Type B pancreatic cell (in vitro differentiated cells): ENCODE measurements at regions not wholly inside any gene's neighbourhood (a gene's known extent, or its start where the extent isn't known, plus 50 kb on each side); places are given as distances from the start of the nearest gene placed in this dataset.
"Not testable (repeated sequence)": the region's sequence is repeated elsewhere in the genome, so short reads cannot be mapped to it uniquely, and the experiment has no call there.

ENCODE experiments used
- DNase-seq: peaks from one replicate; pipeline ENCODE4 v3.0.0; 2021; ENCODE audit warnings: mixed read lengths; ENCODE audit not compliant: unreplicated experiment; ENCODE audit errors: extremely low spot score
- H3K27ac Mint-ChIP-seq: 2 replicates; pipeline ENCODE4 v1.8.0; 2021; ENCODE audit warnings: mild to moderate bottlenecking, mixed read lengths
- H3K27me3 Mint-ChIP-seq: 2 replicates; pipeline ENCODE4 v1.8.0; 2021; ENCODE audit warnings: mixed read lengths
- H3K36me3 Mint-ChIP-seq: 2 replicates; pipeline ENCODE4 v1.8.0; 2021; ENCODE audit warnings: mixed read lengths
- H3K4me1 Mint-ChIP-seq: one replicate; pipeline ENCODE4 v1.8.0; 2021; ENCODE audit warnings: mixed read lengths; ENCODE audit not compliant: unreplicated experiment
- H3K4me3 Mint-ChIP-seq: 2 replicates; pipeline ENCODE4 v1.8.0; 2021; ENCODE audit warnings: mild to moderate bottlenecking, mixed read lengths
- H3K9me3 Mint-ChIP-seq: 2 replicates; pipeline ENCODE4 v1.8.0; 2021; ENCODE audit warnings: mixed read lengths
- TF ChIP-seq, protein P1 (sequence below): fragments of 200-600 bp; sonication (generic); conservative IDR thresholded peaks from 2 replicates; pipeline ENCODE4 v1.5.0; 2021; ENCODE audit warnings: antibody characterized with exemption, mild to moderate bottlenecking

DNA sequence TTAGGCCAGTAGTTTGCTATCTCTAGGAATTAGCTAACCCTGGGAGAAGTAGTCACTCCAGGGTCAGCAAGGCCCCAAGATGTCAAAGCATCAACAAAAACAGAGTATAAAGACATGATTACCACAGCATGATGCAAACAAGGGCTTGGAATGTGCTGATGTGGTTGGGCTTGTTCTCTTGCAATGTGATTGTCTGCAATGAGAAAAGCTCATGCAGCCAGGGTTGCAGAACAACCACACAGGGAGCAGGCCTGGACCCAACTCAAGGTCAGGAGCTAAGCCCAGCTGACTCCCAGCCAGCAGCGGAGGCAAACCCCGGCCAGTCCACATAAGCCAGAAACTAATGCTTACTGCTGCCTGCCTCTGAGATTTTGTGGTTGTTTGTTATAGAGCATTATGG, 132.4 kb upstream of the ZC3H12C start:
- H3K4me1 Mint-ChIP-seq, result peaks cover 6% of the 10 kb centered on the region
- no peak for DNase-seq
- H3K27me3 Mint-ChIP-seq, result no peaks in the 10 kb centered on the region
- no peaks in the 10 kb centered on the region for H3K36me3 Mint-ChIP-seq
- TF ChIP-seq, protein P1, sequence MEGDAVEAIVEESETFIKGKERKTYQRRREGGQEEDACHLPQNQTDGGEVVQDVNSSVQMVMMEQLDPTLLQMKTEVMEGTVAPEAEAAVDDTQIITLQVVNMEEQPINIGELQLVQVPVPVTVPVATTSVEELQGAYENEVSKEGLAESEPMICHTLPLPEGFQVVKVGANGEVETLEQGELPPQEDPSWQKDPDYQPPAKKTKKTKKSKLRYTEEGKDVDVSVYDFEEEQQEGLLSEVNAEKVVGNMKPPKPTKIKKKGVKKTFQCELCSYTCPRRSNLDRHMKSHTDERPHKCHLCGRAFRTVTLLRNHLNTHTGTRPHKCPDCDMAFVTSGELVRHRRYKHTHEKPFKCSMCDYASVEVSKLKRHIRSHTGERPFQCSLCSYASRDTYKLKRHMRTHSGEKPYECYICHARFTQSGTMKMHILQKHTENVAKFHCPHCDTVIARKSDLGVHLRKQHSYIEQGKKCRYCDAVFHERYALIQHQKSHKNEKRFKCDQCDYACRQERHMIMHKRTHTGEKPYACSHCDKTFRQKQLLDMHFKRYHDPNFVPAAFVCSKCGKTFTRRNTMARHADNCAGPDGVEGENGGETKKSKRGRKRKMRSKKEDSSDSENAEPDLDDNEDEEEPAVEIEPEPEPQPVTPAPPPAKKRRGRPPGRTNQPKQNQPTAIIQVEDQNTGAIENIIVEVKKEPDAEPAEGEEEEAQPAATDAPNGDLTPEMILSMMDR, result no peak
- peak overlapping the region; percentile 16 for H3K4me3 Mint-ChIP-seq
- no peaks in the 10 kb centered on the region for H3K9me3 Mint-ChIP-seq
- peak overlapping the region; percentile 34 for H3K27ac Mint-ChIP-seq

DNA sequence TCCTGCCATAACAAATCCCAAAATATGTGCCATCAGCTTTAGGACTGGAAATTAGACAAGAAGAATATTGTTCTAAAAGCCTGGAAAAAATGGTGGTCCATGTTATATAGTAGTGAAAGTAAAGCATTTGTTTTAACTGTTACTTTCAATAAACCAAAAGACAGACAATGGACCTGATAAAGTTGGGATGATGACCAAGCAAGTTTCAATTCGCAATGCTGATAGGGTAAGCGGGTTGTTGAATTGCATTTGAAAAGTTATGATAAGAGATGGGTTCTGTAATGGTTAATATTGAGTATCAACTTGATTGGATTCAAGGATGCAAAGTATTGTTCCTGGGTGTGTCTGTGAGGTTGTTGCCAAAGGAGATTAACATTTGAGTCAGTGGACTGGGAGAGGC, 131.9 kb upstream of the ZC3H12C start:
- H3K4me1 Mint-ChIP-seq, result peaks cover 6% of the 10 kb centered on the region
- no peak overlapping the region for H3K27ac Mint-ChIP-seq
- no peak for DNase-seq
- TF ChIP-seq, protein P1, result no peak
- no peaks in the 10 kb centered on the region for H3K9me3 Mint-ChIP-seq
- no peaks in the 10 kb centered on the region for H3K27me3 Mint-ChIP-seq
- no peaks in the 10 kb centered on the region for H3K36me3 Mint-ChIP-seq
- H3K4me3 Mint-ChIP-seq, result no peak overlapping the region

DNA sequence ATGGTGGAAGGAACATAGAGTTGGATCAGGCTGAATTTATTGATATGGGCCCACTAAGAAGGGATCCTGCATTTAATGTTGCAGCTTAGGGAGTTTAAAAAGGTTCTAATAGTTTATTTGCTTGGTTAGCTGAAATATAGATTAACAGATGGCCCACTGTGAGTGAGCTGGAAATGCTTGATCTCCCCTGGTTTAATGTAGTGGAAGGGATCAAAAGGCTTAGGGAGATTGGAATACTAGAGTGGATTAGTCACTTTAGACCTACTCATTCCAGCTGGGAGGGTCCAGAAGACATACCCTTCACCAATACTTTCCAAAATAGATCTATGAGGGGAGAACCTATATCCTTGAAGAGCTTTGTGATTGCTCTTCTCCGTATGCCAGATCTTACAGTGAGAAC, 130.1 kb upstream of the ZC3H12C start:
- Mint-ChIP-seq H3K27me3 (no peaks in the 10 kb centered on the region), H3K27ac (no peak overlapping the region), H3K4me3 (no peak overlapping the region), H3K9me3 (peaks cover 4% of the 10 kb centered on the region), H3K36me3 (no peaks in the 10 kb centered on the region), H3K4me1 (peaks cover 6% of the 10 kb centered on the region)
- no peak for DNase-seq
- TF ChIP-seq, protein P1, result no peak

DNA sequence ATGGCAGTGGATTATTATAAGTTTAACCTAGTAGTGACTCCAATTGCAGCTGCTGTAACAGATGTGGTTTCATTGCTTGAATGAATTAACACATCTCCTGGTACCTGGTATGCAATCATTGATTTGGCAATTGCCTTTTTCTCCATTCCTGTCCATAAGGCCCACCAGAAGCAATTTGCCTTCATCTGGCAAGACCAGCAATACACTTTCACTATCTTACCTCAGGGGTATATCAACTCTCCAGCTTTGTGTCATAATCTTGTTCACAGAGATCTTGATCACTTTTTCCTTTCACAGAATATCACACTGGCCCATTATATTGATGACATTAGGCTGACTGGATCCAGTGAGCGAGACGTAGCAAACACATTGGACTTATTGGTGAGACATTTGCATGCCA, 128.7 kb upstream of the ZC3H12C start:
- peaks cover 4% of the 10 kb centered on the region for H3K9me3 Mint-ChIP-seq
- TF ChIP-seq, protein P1, result no peak
- no peak overlapping the region for H3K27ac Mint-ChIP-seq
- no peak for DNase-seq
- H3K27me3 Mint-ChIP-seq, result no peaks in the 10 kb centered on the region
- no peaks in the 10 kb centered on the region for H3K36me3 Mint-ChIP-seq
- peaks cover 6% of the 10 kb centered on the region for H3K4me1 Mint-ChIP-seq
- no peak overlapping the region for H3K4me3 Mint-ChIP-seq

DNA sequence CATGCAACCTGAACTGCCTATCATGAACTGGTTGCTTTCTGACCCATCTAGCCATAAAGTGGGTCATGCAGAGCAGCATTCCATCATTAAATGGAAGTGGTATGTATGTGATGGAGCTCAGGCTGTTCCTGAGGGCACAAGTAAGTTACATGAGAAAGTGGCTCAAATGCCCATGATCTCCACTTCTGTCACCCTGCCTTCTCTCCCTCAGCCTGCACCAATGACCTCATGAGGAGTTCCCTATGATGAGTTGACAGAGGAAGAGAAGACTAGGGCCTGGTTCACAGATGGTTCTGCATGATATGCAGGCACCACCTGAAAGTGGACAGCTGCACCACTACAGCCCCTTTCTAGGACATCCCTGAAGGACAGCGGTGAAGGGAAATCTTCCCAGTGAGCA, 127.7 kb upstream of the ZC3H12C start:
- not testable (repeated sequence) for H3K9me3 Mint-ChIP-seq, H3K27me3 Mint-ChIP-seq, H3K36me3 Mint-ChIP-seq, H3K27ac Mint-ChIP-seq, DNase-seq, H3K4me3 Mint-ChIP-seq, H3K4me1 Mint-ChIP-seq

DNA sequence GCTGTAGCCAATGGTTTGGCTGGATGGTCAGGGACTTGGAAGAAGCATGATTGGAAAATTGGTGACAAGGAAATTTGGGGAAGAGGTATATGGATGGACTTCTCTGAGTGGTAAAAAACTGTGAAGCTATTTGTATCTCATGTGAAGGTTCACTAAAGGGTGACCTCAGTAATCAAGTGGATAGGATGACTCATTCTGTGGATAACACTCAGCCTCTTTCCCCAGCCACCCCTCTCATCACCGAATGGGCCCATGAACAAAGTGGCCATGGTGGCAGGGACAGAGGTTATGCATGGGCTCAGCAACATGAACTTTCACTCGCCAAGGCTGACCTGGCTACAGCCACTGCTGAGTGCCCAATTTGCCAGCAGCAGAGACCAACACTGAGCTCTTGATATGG, 127.3 kb upstream of the ZC3H12C start:
- not testable (repeated sequence) for H3K36me3 Mint-ChIP-seq, H3K27me3 Mint-ChIP-seq, H3K4me3 Mint-ChIP-seq, H3K9me3 Mint-ChIP-seq, DNase-seq, H3K4me1 Mint-ChIP-seq, H3K27ac Mint-ChIP-seq

DNA sequence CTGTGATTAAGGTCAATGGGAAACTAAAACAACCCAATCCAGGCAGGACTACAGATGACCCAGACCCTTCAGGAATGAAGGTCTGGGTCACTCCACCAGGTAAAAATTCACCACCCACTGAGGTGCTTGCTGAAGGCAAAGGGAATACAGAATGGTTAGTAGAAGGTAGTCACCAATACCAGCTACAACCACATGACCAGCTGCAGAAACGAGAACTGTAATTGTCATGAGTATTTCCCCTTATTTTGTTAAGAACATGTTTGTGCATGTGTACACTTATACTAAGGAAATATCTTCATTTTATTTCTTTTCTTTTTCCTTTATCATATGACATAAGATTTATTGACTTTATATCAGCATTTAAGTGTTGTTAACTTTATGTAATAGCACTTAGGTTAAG, 126.1 kb upstream of the ZC3H12C start:
- not testable (repeated sequence) for H3K4me3 Mint-ChIP-seq, H3K9me3 Mint-ChIP-seq, H3K27ac Mint-ChIP-seq, H3K27me3 Mint-ChIP-seq, H3K36me3 Mint-ChIP-seq, DNase-seq, H3K4me1 Mint-ChIP-seq
